GM12878 (cell line): ENCODE measurements at regions not wholly inside any gene's neighbourhood (a gene's known extent, or its start where the extent isn't known, plus 50 kb on each side); places are given as distances from the start of the nearest gene placed in this dataset.

Source experiments
- ATF2 ChIP-seq: IDR thresholded peaks from 2 replicates; pipeline ENCODE4 v1.6.1; 2012; ENCODE audit warnings: low read length, inconsistent platforms
- ATF3 ChIP-seq: IDR thresholded peaks from 2 replicates; pipeline ENCODE4 v1.6.1; 2011; ENCODE audit warnings: low read depth, mild to moderate bottlenecking, low read length, moderate library complexity, borderline replicate concordance; ENCODE audit errors: extremely low read depth
- ATF7 ChIP-seq: fragments of 450-650 bp; IDR thresholded peaks from 2 replicates; pipeline ENCODE4 v1.6.1; 2016; ENCODE audit warnings: low read depth, mild to moderate bottlenecking
- CREB1 ChIP-seq: IDR thresholded peaks from 2 replicates; pipeline ENCODE4 v1.6.1; 2012; ENCODE audit warnings: low read depth, mild to moderate bottlenecking, inconsistent platforms
- CREM ChIP-seq: IDR thresholded peaks from 2 replicates; pipeline ENCODE4 v1.6.1; 2014; ENCODE audit warnings: antibody characterized with exemption, low read depth
- EGR1 ChIP-seq, 2 experiments: IDR thresholded peaks; 1 replicate in 1 of 2; 2 replicates in 1 of 2; pipeline ENCODE4 v1.6.1; 2011 to 2012; ENCODE audit warnings: low read depth in 2 of 2, low read length in 2 of 2, borderline replicate concordance in 1 of 2, mild to moderate bottlenecking in 1 of 2, moderate library complexity in 1 of 2
- IRF4 ChIP-seq: IDR thresholded peaks from 2 replicates; pipeline ENCODE4 v1.6.1; 2011; ENCODE audit warnings: low read depth, low read length
- KAT2A ChIP-seq: conservative IDR thresholded peaks from 2 replicates; pipeline ENCODE4 v1.6.1; 2011; ENCODE audit warnings: low read depth, low read length; ENCODE audit not compliant: control insufficient read depth
- MYB ChIP-seq: fragments of 150-350 bp; IDR thresholded peaks from 2 replicates; pipeline ENCODE4 v1.6.1; 2014; ENCODE audit warnings: mild to moderate bottlenecking, low read depth, low read length, borderline replicate concordance
- NFIC ChIP-seq: IDR thresholded peaks from 2 replicates; pipeline ENCODE4 v1.6.1; 2012; ENCODE audit warnings: low read depth, mild to moderate bottlenecking, inconsistent platforms, low read length, moderate library complexity
- NR2F1 ChIP-seq: fragments of 450-650 bp; conservative IDR thresholded peaks from 2 replicates; pipeline ENCODE4 v1.6.1; 2017; ENCODE audit warnings: mild to moderate bottlenecking
- PAX8 ChIP-seq: fragments of 450-650 bp; IDR thresholded peaks from 2 replicates; pipeline ENCODE4 v1.6.1; 2017; ENCODE audit warnings: mild to moderate bottlenecking, moderate library complexity
- PML ChIP-seq: IDR thresholded peaks from 2 replicates; pipeline ENCODE4 v1.6.1; 2012; ENCODE audit warnings: low read length, inconsistent platforms
- PRDM15 ChIP-seq: fragments of 450-650 bp; formaldehyde crosslinking; IDR thresholded peaks from 2 replicates; pipeline ENCODE4 v1.4.0; 2020; ENCODE audit warnings: mild to moderate bottlenecking, moderate library complexity
- SP1 ChIP-seq: IDR thresholded peaks from one replicate; pipeline ENCODE4 v1.6.1; 2011; ENCODE audit warnings: low read depth, low read length
- SUZ12 ChIP-seq: fragments of 200-600 bp; sonication (generic); IDR thresholded peaks from one replicate; pipeline ENCODE4 v1.6.1; 2018; ENCODE audit warnings: antibody characterized with exemption, mild to moderate bottlenecking; ENCODE audit not compliant: unreplicated experiment
- ZNF592 ChIP-seq: fragments of 450-650 bp; IDR thresholded peaks from 2 replicates; pipeline ENCODE4 v1.6.1; 2017; ENCODE audit warnings: mild to moderate bottlenecking, moderate library complexity
- ZNF687 ChIP-seq: fragments of 450-650 bp; IDR thresholded peaks from 2 replicates; pipeline ENCODE4 v1.6.1; 2017; ENCODE audit warnings: mild to moderate bottlenecking, moderate library complexity

- TF ChIP-seq ZNF592 = no peak
- TF ChIP-seq EGR1 (IDR thresholded peaks at IDR 0.05; ENCODE audit: borderline replicate concordance in 1 of 2, low read depth in 2 of 2, low read length in 2 of 2) = peak in 1 of 2 experiments; percentile 80; a peak in 1 of 3 replicates
- no peak for TF ChIP-seq SP1
- 0 out of 2 replicates have a peak, but pooled peaks have one; percentile 42 for TF ChIP-seq IRF4
- TF ChIP-seq NR2F1 = 0 out of 2 replicates have a peak, but pooled peaks have one; percentile 29
- no peak for TF ChIP-seq CREB1
- TF ChIP-seq NFIC = peak; percentile 28; the same call in 1 of the 2 replicates
- no peak for TF ChIP-seq PRDM15 (CRISPR knock-in tag)
- 0 out of 2 replicates have a peak, but pooled peaks have one; percentile 33 for TF ChIP-seq CREM
- TF ChIP-seq MYB = no peak
- TF ChIP-seq ATF3 = no peak
- no peak for TF ChIP-seq PAX8
- TF ChIP-seq PML = no peak
- TF ChIP-seq ATF2 = peak; percentile 26; the same call in 1 of the 2 replicates
- TF ChIP-seq SUZ12 = no peak
- TF ChIP-seq ZNF687 = peak; percentile 58; the same call in 1 of the 2 replicates
- no peak for TF ChIP-seq ATF7
- TF ChIP-seq KAT2A = no peak
Measured at GRCh38 chr10:30742471-30742870, 112.9 kb upstream of the LYZL2 start (continued).
